BE2C (cell line): ENCODE measurements at regions not wholly inside any gene's neighbourhood (a gene's known extent, or its start where the extent isn't known, plus 50 kb on each side); places are given as distances from the start of the nearest gene placed in this dataset.

Experiments
- DNase-seq: peaks from one replicate; pipeline ENCODE4 v3.0.0-alpha.2; 2020
- H3K27me3 ChIP-seq: fragments of 250-450 bp; sonication (Bioruptor Pico); 2 replicates; pipeline ENCODE4 v1.5.1; 2020; ENCODE audit warnings: mild to moderate bottlenecking
- H3K36me3 ChIP-seq: fragments of 250-450 bp; sonication (Bioruptor Pico); 2 replicates; pipeline ENCODE4 v1.5.1; 2020; ENCODE audit warnings: mild to moderate bottlenecking
- H3K4me1 ChIP-seq: fragments of 250-450 bp; sonication (Bioruptor Pico); 2 replicates; pipeline ENCODE4 v1.5.1; 2020
- H3K4me3 ChIP-seq: 2 replicates; pipeline ENCODE4 v1.5.1; 2011; ENCODE audit warnings: low read depth, low read length
- H3K9me3 ChIP-seq: fragments of 250-450 bp; sonication (Bioruptor Pico); 2 replicates; pipeline ENCODE4 v1.5.1; 2020
- CTCF ChIP-seq: IDR thresholded peaks from 2 replicates; pipeline ENCODE4 v1.5.1; 2012; ENCODE audit warnings: mild to moderate bottlenecking, low read depth, low read length

- H3K27me3 ChIP-seq = peaks cover 40% of the 10 kb centered on the region
These were observed 101.6 kb upstream of the B3GAT1 start for GRCh38 chr11:134513585-134514120.

GRCh38 chr11:134512571-134513538 lies 100.8 kb upstream of the B3GAT1 start:
- Histone ChIP-seq H3K4me3 (no peak overlapping the region), H3K9me3 (no peaks in the 10 kb centered on the region), H3K4me1 (no peaks in the 10 kb centered on the region), H3K36me3 (no peaks in the 10 kb centered on the region), H3K27me3 (peaks cover 40% of the 10 kb centered on the region)
- TF ChIP-seq CTCF = no peak
- no peak for DNase-seq

More at GRCh38 chr11:134513585-134514120, 101.6 kb upstream of the B3GAT1 start:
- Histone ChIP-seq H3K4me3 (no peak overlapping the region), H3K4me1 (no peaks in the 10 kb centered on the region), H3K36me3 (no peaks in the 10 kb centered on the region), H3K9me3 (no peaks in the 10 kb centered on the region)
- no peak for TF ChIP-seq CTCF
- DNase-seq = no peak

GRCh38 chr11:134512061-134512460 lies 100.0 kb upstream of the B3GAT1 start:
- Histone ChIP-seq H3K36me3 (no peaks in the 10 kb centered on the region), H3K9me3 (no peaks in the 10 kb centered on the region), H3K4me1 (no peaks in the 10 kb centered on the region), H3K4me3 (no peak overlapping the region), H3K27me3 (peaks cover 40% of the 10 kb centered on the region)
- DNase-seq = no peak
- no peak for TF ChIP-seq CTCF

GRCh38 chr11:134511255-134511654 lies 99.2 kb upstream of the B3GAT1 start:
- H3K36me3 ChIP-seq = no peaks in the 10 kb centered on the region
- H3K9me3 ChIP-seq = no peaks in the 10 kb centered on the region
- peaks cover 43% of the 10 kb centered on the region for H3K27me3 ChIP-seq
- no peak overlapping the region for H3K4me3 ChIP-seq
- no peaks in the 10 kb centered on the region for H3K4me1 ChIP-seq
- TF ChIP-seq CTCF = no peak
- DNase-seq = no peak

- no peaks in the 10 kb centered on the region for H3K4me1 ChIP-seq
- H3K27me3 ChIP-seq = peaks cover 39% of the 10 kb centered on the region
- H3K36me3 ChIP-seq = no peaks in the 10 kb centered on the region
- no peak overlapping the region for H3K4me3 ChIP-seq
- no peak for TF ChIP-seq CTCF
- H3K9me3 ChIP-seq = no peaks in the 10 kb centered on the region
- DNase-seq = no peak
These were observed 98.4 kb upstream of the B3GAT1 start for GRCh38 chr11:134510233-134511040.
